Vagina (tissue), 2 donors: ENCODE measurements at regions not wholly inside any gene's neighbourhood (a gene's known extent, or its start where the extent isn't known, plus 50 kb on each side); places are given as distances from the start of the nearest gene placed in this dataset.

ENCODE experiments used
- CTCF ChIP-seq, 3 experiments: fragments of 450-650 bp in 2 of 3; fragments of 200-600 bp in 1 of 3; sonication (generic) in 1 of 3; IDR thresholded peaks; one replicate each; pipeline ENCODE4 v1.5.1; 2017 to 2019; ENCODE audit warnings: antibody characterized with exemption in 3 of 3, mild to moderate bottlenecking in 2 of 3, moderate library complexity in 2 of 3
- POLR2A ChIP-seq, 2 donors: fragments of 450-650 bp; IDR thresholded peaks; one replicate each; pipeline ENCODE4 v1.6.1; 2017; ENCODE audit warnings: antibody characterized with exemption in 2 of 2, mild to moderate bottlenecking in 2 of 2, moderate library complexity in 2 of 2

GRCh38 chr13:112003941-112004340 lies 63.0 kb upstream of the SOX1 start:
- TF ChIP-seq CTCF (IDR thresholded peaks at IDR 0.05) (no peak), POLR2A (IDR thresholded peaks at IDR 0.05) (no peak)
